Astrocyte of the cerebellum (primary cell): ENCODE measurements at regions not wholly inside any gene's neighbourhood (a gene's known extent, or its start where the extent isn't known, plus 50 kb on each side); places are given as distances from the start of the nearest gene placed in this dataset.

ENCODE experiments used
- DNase-seq: peaks from one replicate; pipeline ENCODE4 v3.0.0-alpha.2; 2011; ENCODE audit warnings: low read depth
- H3K4me3 ChIP-seq: 2 replicates; pipeline ENCODE4 v1.5.1; 2011; ENCODE audit warnings: mild to moderate bottlenecking, low read depth, low read length, moderate library complexity
- in situ Hi-C: cut with HindIII; loops from 2 replicates; pipeline ENCODE4 v1.10.0; 2017; ENCODE audit warnings: low sequenced_read_pairs
- TF ChIP-seq, protein P1 (sequence below): IDR thresholded peaks from 2 replicates; pipeline ENCODE4 v1.5.1; 2012; ENCODE audit warnings: low read length, low read depth, moderate library complexity, mild to moderate bottlenecking; ENCODE audit errors: missing control alignments

DNA sequence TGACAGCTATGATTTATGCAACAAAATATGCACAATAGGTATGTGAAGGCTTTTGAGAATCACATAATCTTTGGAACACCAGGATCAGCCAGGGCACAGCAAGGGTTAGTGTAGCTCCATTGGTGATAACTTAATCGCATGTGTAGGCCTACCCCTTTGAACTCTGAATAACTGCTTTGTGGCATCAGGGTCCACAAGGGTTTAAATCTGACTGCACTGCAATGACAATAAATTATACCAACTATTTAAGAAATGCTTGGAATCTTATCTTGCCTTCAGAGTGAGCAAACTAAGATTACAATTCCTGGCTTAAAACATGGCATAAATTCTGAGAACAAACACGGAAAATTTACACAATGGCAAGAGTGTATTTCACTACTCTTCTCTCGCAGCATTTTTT is 245.8 kb downstream of the FBXO8 start:
- H3K4me3 ChIP-seq = no peak overlapping the region
- no peak for DNase-seq
- in situ Hi-C loops = no loop called here
- TF ChIP-seq, protein P1, sequence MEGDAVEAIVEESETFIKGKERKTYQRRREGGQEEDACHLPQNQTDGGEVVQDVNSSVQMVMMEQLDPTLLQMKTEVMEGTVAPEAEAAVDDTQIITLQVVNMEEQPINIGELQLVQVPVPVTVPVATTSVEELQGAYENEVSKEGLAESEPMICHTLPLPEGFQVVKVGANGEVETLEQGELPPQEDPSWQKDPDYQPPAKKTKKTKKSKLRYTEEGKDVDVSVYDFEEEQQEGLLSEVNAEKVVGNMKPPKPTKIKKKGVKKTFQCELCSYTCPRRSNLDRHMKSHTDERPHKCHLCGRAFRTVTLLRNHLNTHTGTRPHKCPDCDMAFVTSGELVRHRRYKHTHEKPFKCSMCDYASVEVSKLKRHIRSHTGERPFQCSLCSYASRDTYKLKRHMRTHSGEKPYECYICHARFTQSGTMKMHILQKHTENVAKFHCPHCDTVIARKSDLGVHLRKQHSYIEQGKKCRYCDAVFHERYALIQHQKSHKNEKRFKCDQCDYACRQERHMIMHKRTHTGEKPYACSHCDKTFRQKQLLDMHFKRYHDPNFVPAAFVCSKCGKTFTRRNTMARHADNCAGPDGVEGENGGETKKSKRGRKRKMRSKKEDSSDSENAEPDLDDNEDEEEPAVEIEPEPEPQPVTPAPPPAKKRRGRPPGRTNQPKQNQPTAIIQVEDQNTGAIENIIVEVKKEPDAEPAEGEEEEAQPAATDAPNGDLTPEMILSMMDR = no peak

- no peak for DNase-seq
- H3K4me3 ChIP-seq = no peak overlapping the region
- in situ Hi-C loops = no loop called here
- TF ChIP-seq, protein P1 = no peak
These were observed 246.4 kb downstream of the FBXO8 start for GRCh38 chr4:174037049-174037448.

DNA sequence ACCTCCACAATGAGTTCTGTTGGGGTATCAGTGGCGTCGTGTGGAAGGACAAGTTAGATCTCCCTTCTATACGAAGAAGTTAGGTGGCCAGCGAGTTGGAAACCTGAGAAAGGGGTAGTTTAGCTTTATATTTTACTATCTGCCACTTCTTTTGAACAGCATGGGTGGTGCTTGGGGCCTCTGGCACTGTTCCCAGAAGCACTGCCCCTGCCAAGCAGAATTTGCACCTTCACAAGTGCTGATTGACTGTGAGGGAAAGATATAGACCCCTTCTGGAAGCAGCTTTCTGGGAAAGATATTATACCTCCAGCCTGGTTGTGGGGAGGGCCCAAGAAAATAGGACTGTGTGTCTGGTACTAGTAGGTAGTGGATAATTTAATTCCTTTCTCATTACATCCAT is 246.9 kb downstream of the FBXO8 start:
- TF ChIP-seq, protein P1 = no peak
- in situ Hi-C loops = no loop called here
- DNase-seq = no peak
- H3K4me3 ChIP-seq = no peak overlapping the region

GRCh38 chr4:174036111-174036510 is 247.4 kb downstream of the FBXO8 start:
- in situ Hi-C loops = no loop called here
- no peak for DNase-seq
- TF ChIP-seq, protein P1 = no peak

DNA sequence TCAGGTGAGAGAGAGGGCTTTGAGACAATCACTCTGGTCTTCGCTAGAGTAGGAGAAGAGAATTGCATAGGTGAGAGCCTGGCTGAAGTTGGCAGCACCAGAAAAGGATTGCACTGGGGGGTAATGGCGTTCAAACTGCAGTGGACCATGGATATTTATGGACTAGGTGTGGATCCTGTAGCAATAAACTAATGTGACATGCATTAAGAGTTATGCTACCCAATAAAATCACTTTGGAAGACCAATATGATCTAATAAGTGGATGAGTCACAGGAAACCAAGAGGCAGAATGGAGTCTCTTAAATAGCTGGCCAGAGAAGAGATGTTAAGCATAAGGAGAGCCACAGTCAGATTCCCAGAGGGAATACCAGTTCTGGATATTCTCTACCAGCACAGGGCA is 259.8 kb downstream of the FBXO8 start:
- no peak for DNase-seq
- TF ChIP-seq, protein P1 = no peak
- in situ Hi-C loops = no loop called here
- H3K4me3 ChIP-seq = no peak overlapping the region

More at GRCh38 chr4:174036111-174036510, 247.4 kb downstream of the FBXO8 start:
- no peak overlapping the region for H3K4me3 ChIP-seq

DNA sequence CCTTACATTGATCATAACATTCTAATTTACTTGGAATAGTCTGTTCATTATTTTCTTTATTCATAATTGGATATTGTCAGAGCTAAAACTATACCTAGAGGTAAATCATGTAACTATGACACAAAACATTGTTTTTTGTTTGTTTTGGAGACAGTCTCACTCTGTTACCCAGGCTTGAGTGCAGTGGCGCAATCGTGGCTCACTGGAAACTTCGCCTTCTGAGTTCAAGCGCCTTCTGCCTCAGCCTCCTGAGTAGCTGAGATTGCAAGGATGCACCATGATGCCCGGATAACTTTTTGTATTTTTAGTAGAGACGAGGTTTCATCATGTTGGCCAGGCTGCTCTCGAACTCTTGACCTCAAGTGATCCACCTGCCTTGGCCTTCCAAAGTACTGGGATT is 265.2 kb downstream of the FBXO8 start:
- TF ChIP-seq, protein P1 = no peak
- in situ Hi-C loops = no loop called here
- DNase-seq = no peak
- no peak overlapping the region for H3K4me3 ChIP-seq

DNA sequence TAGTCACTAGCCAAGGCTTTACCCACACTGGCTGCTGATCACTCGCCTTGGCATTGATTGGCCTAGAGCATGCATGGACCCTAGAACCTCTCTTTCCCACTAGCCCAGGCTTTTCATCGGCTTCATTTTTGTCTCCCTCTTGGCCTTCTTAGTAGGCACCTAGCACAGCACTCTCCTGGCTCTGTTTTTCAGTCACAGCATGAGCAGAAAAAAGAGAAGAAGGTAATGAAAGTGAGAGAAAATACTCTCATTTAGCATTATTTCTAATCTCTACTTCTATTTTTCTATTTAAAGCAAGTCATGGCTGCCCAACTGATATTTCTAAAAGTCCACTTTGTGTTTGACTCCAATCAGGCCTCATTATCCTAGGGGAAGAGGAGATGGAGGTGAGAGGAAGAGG is 267.2 kb downstream of the FBXO8 start:
- in situ Hi-C loops = no loop called here
- TF ChIP-seq, protein P1 = no peak
- no peak for DNase-seq
- H3K4me3 ChIP-seq = no peak overlapping the region
